HG02588 (cell line): ENCODE measurements at regions not wholly inside any gene's neighbourhood (a gene's known extent, or its start where the extent isn't known, plus 50 kb on each side); places are given as distances from the start of the nearest gene placed in this dataset.
"Not testable (repeated sequence)": the region's sequence is repeated elsewhere in the genome, so short reads cannot be mapped to it uniquely, and the experiment has no call there.

Source experiments
- ATAC-seq: cut with Tn5 transposase; IDR thresholded peaks from one replicate; pipeline ENCODE4 v1.9.1; 2021; ENCODE audit warnings: mild to moderate bottlenecking, moderate library complexity; ENCODE audit not compliant: unreplicated experiment

GRCh38 chr16:18263046-18263445 lies 73.5 kb downstream of the NPIPA8 start:
- not testable (repeated sequence) for ATAC-seq

DNA sequence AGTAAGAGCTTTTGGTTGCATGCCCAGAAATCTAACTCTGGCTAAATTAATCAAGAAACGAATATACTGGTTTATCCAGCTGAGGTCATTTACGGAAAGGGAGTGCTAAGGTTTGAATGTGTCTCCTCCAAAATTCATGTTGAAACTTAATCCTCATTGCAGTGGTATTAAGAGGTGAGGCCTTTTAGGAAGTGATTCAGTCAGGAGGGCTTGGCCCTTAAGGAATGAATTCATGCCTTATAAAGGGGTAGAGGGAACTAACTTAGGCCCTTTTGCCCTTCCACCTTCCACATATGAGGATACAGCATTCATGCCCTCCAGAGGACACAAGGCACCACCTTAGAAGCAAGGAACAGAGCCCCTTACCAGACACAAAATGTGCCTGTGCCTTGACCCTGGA lies 74.7 kb downstream of the NPIPA8 start:
- ATAC-seq = not testable (repeated sequence)

DNA sequence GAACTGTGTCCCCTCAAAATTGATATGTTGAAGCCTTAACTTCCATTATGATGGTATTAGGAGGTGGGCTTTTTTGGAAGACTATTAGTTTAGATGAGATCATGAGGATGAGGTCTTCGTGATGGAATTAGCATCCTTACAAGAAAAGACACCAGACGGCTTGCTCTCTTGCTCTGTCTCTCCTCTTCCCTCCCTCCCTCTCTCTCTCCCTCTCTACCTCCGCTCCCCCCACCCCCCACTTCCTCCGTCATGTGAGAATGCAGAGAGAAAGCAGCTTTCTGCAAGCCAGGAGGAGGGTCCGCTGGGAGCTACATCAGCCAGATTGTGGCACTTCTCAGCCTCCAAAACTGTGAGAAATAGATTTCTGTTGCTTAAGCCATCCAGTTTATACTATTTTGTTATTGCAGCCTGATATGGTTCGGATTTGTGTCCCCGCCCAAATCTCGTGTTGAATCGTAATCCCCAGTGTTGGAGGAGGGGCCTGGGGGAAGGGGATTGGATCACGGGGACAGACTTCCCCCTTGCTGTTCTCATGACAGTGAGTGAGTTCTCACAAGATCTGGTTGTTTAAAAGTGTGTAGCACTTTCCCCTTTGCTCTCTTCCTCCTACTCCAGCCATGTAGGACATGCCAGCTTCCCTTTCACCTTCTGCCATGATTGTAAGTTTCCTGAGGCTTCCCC lies 76.9 kb downstream of the NPIPA8 start:
- not testable (repeated sequence) for ATAC-seq

DNA sequence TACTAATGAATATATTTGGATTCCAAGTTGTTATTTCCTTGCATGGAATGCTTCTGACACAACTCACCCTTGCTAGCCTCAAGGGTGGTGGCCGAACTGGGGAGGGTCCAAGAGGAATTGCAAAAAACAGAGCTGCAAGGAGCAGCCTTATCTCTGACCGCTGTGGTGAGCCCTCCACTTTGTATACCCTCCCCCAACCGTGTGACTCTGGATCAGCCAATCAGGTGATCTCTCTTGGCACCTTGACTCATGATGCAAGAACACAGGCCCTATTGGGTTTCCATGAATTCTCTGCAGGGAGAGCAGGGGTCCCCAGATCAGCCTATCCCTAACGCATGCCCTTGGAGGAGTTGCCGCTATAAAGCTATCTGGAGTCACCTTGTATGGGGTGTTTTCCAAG lies 83.6 kb downstream of the NPIPA8 start:
- ATAC-seq = not testable (repeated sequence)

DNA sequence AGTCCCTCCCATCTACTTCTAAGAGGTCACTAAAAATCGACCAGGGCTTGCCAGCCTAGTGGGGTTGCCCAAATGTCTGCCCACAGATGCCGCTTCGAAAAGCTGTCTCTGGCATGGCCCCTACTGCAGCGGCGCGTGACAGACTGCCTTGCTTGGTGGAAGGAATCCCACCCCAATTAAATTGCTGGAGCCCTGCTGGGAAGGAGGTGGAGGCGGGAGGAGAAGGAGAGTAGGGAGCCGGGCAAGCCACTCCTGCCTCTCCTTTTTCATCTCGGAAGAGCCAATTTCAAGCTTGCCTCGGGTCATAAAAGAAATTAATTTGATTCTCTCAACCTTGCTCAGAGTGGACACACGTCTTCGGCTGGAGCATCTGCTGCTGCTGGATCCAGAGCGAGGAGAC lies 106.0 kb downstream of the NPIPA8 start:
- ATAC-seq = not testable (repeated sequence)

GRCh38 chr16:18222054-18223009 lies 114.2 kb downstream of the NPIPA8 start:
- not testable (repeated sequence) for ATAC-seq

DNA sequence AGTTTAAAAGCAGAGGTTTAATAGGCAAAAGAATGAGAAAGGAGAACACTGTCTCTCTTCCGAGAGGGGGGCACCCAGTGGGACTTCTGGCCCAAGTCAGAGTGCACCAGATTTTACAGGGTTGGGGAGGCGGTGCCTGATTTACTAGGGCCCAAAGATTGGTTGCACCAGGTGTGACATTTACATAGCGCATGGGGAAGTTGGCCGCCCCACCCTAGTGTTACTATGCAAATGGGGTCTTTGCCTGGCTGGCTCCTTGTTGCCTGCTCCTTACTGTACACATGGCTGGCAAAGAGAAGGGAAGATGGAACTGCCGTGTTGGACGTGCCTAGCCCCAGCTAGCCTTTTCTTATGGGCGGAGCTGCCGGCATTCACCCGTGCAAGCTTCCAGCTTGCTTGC lies 118.8 kb downstream of the NPIPA8 start:
- ATAC-seq = not testable (repeated sequence)

DNA sequence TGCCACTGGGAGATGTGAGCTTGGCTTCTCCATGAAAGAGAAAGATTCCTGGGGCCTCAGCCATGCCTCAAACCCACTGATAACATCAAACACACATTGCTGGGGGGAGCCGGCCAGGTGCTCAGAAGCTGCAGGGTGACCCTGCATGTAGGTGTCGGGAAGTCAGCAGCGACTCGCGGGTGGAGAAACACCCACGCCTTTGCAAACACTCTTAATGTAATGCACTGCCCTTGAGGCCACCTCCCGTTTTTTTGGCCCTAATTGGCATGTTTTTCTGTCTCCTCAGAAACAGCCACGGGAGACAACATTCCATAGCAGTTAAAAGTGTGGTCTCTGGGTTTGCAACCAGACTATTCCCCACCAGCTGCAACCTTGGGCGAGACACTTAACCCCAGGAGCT lies 119.7 kb downstream of the NPIPA8 start:
- not testable (repeated sequence) for ATAC-seq

- ATAC-seq = not testable (repeated sequence)
These were observed 122.7 kb downstream of the NPIPA8 start for GRCh38 chr16:18213810-18214209.

GRCh38 chr16:18211505-18211904 lies 125.0 kb downstream of the NPIPA8 start:
- ATAC-seq = not testable (repeated sequence)

- ATAC-seq = not testable (repeated sequence)
These were observed 131.8 kb downstream of the NPIPA8 start for GRCh38 chr16:18204786-18205185.

- ATAC-seq = not testable (repeated sequence)
These were observed 132.2 kb downstream of the NPIPA8 start for GRCh38 chr16:18204309-18204708.

DNA sequence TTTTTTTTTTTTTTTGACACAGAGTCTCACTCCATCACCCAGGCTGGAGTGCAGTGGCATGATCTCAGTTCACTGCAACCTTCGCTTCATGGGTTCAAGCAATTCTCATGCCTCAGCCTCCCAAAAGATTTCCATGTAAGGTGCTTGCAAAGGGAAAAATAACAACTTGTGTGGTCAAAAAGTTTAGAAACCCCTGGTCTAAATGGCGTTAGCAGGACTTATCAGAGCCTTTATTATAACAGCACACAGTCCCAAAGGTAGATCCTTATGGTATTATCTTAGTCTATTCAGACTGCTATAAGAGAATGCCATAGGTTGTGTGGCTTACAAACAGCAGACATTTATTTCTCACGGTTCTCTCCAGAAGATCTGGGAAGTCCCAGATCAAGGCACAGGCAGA lies 135.0 kb downstream of the NPIPA8 start:
- ATAC-seq = not testable (repeated sequence)

DNA sequence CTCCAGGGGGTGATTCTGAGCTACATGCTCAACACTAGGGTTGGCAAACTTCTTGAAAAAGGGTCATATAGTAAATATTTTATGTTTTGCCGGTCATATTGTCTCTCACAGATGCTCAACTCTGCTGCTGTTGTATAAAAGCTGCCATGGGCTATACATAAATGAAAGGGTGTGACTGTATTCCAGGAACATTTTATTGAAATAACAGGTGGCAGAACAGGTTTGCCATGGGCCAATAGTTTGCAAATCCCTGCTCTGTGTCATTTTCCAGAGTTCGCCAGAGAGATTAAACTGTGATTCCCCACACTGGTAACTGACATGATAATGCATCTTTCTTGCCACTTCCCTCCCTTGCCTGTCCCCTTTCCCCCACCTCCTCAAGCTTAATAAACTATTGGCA lies 144.1 kb downstream of the NPIPA8 start:
- not testable (repeated sequence) for ATAC-seq

- ATAC-seq = not testable (repeated sequence)
These were observed 146.4 kb downstream of the NPIPA8 start for GRCh38 chr16:18190179-18190578.

DNA sequence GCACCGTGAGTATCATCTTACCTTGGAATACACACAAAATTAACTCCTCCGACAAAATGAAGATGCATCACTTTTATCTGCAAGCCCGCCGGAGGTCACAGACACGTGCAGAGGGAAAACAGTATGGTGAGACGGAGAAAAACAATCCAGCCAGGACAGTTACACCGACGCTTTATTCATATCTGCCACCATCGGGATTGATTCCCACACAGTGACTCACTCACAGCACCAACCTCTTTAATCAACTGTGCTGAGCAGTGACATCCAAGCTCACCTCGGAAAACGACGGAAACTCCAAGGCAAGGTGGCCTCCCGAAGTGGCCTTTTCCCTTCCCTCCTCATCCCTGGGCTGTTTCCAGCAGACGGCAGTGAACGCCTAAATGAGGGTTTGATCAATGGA lies 151.8 kb downstream of the NPIPA8 start:
- ATAC-seq = not testable (repeated sequence)

GRCh38 chr16:18181028-18181427 lies 155.5 kb downstream of the NPIPA8 start:
- not testable (repeated sequence) for ATAC-seq

DNA sequence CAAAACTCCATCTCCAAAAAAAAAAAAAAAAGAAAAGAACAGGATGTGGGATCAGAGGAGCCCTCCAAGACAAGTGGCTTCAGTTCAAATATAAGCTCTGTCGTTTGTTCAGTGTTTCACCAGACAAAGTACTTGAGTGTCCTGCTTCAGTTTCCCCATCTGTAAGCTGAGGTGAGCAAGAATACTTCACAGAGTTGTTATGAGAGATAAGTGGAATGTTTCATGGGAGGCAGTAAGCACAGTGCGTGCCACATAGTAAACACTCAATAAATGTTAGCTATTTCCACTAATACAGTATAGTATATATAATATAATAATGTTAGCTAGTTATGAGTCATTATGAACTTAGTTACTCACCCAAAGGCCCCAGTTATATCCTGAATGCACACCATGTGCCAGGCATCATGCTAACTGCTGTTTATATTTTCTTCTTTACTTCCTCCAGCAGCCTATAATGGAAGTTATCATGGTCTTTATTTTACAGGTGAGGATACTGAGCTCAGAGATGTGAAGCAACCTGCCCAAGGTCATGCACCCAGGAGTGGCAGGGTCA lies 162.5 kb downstream of the NPIPA8 start:
- ATAC-seq = not testable (repeated sequence)

GRCh38 chr16:18162293-18162692 lies 174.2 kb downstream of the NPIPA8 start:
- ATAC-seq = not testable (repeated sequence)

- ATAC-seq = not testable (repeated sequence)
These were observed 175.3 kb downstream of the NPIPA8 start for GRCh38 chr16:18161224-18161623.

GRCh38 chr16:18159185-18159584 lies 177.4 kb downstream of the NPIPA8 start:
- ATAC-seq = not testable (repeated sequence)
